Chondrocyte (in vitro differentiated cells): ENCODE measurements at regions not wholly inside any gene's neighbourhood (a gene's known extent, or its start where the extent isn't known, plus 50 kb on each side); places are given as distances from the start of the nearest gene placed in this dataset.

Experiments used
- DNase-seq: peaks from one replicate; pipeline ENCODE4 v3.0.0; 2021; ENCODE audit warnings: mixed read lengths, low spot score
- H3K27ac Mint-ChIP-seq: one replicate; pipeline ENCODE4 v1.8.0; 2021; ENCODE audit warnings: mild to moderate bottlenecking, moderate library complexity, mixed read lengths; ENCODE audit not compliant: unreplicated experiment
- H3K27me3 Mint-ChIP-seq: 2 replicates; pipeline ENCODE4 v1.8.0; 2021; ENCODE audit warnings: low read depth, mixed read lengths
- H3K36me3 Mint-ChIP-seq: 2 replicates; pipeline ENCODE4 v1.8.0; 2021; ENCODE audit warnings: low read depth, mixed read lengths
- H3K4me1 Mint-ChIP-seq: 2 replicates; pipeline ENCODE4 v1.8.0; 2021; ENCODE audit warnings: low read depth, mild to moderate bottlenecking, mixed read lengths
- H3K4me3 Mint-ChIP-seq: one replicate; pipeline ENCODE4 v1.8.0; 2021; ENCODE audit warnings: mild to moderate bottlenecking, moderate library complexity, mixed read lengths; ENCODE audit not compliant: unreplicated experiment
- H3K9me3 Mint-ChIP-seq: 2 replicates; pipeline ENCODE4 v1.8.0; 2021; ENCODE audit warnings: low read depth, mixed read lengths
- CTCF ChIP-seq: fragments of 200-600 bp; sonication (generic); IDR thresholded peaks from 2 replicates; pipeline ENCODE4 v1.5.0; 2021; ENCODE audit warnings: antibody characterized with exemption, mild to moderate bottlenecking, moderate library complexity

- DNase-seq: no peak
- no peak for TF ChIP-seq CTCF
- H3K4me1 Mint-ChIP-seq: no peaks in the 10 kb centered on the region
- H3K9me3 Mint-ChIP-seq: peaks cover 26% of the 10 kb centered on the region
- no peak overlapping the region for H3K4me3 Mint-ChIP-seq
- no peaks in the 10 kb centered on the region for H3K36me3 Mint-ChIP-seq
- peak overlapping the region; percentile 69 for H3K27ac Mint-ChIP-seq
- no peaks in the 10 kb centered on the region for H3K27me3 Mint-ChIP-seq
These were observed 793.7 kb downstream of the BRINP1 start for GRCh38 chr9:118575341-118576070.

DNA sequence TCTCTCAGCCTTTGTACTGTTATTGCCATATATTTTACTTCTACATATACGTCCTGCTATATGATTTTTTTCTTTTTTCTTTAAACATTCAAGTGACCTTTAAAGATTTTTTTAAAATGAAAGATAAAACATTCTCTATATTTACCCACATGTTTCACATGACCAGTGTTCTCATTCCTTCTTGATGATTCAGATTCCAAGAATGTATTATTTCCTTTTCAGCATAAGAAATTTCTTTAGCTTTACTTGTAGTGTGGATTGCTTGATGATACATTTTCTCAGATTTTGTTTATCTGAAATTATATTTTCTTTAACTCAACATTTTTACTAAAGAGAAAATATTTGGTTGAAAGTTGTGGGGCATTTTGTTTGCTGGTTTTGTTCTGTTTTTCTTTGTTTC is 792.1 kb downstream of the BRINP1 start:
- H3K27ac Mint-ChIP-seq: peak overlapping the region; percentile 97
- peak overlapping the region; percentile 17 for H3K4me3 Mint-ChIP-seq
- H3K4me1 Mint-ChIP-seq: no peaks in the 10 kb centered on the region
- DNase-seq: no peak
- H3K36me3 Mint-ChIP-seq: no peaks in the 10 kb centered on the region
- no peak for TF ChIP-seq CTCF
- H3K27me3 Mint-ChIP-seq: no peaks in the 10 kb centered on the region
- H3K9me3 Mint-ChIP-seq: peaks cover 26% of the 10 kb centered on the region

DNA sequence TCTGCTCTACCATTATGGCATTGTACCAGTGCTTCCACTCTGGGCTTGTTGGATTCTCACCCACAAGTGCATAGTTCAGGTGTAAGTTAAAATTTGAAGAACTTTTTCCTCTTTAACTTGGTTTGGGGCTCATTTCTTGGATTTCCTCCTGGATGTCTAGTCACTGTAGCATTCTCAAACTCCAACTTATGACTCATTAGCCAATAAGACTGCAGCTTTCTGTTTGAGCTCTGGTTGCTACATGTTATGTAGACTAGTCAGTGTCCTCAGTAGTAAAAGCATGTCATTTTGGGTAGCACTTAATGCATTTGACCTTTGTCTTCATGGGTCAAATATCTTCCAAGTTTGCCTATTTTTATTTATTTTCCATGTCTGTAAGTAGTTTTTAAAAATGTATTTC is 790.8 kb downstream of the BRINP1 start:
- no peak for DNase-seq
- TF ChIP-seq CTCF: no peak
- H3K36me3 Mint-ChIP-seq: no peaks in the 10 kb centered on the region
- H3K4me3 Mint-ChIP-seq: no peak overlapping the region
- H3K9me3 Mint-ChIP-seq: peaks cover 22% of the 10 kb centered on the region
- H3K4me1 Mint-ChIP-seq: no peaks in the 10 kb centered on the region
- H3K27ac Mint-ChIP-seq: peak overlapping the region; percentile 97
- H3K27me3 Mint-ChIP-seq: no peaks in the 10 kb centered on the region

DNA sequence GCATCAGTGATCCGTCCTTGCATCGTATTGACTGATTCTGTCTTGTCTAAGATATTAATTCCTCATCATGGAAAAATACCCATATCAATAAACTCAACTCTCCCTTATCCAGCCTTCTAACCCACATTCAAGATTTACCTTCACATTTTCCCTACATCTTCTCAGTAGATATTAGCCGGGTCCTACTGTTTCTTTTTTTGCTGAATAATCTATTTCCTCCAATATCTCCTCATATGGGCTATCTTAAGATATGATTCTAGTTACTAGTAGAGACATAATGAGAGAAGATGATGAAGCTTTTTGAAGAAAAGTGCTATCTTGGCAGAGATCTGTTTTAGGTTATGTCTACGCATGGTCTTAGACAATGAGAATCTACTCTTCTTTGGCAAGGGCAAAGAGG is 785.8 kb downstream of the BRINP1 start:
- Mint-ChIP-seq H3K4me3 (no peak overlapping the region), H3K4me1 (no peaks in the 10 kb centered on the region), H3K36me3 (peaks cover 2% of the 10 kb centered on the region), H3K27ac (no peak overlapping the region), H3K27me3 (no peaks in the 10 kb centered on the region), H3K9me3 (no peaks in the 10 kb centered on the region)
- TF ChIP-seq CTCF: no peak
- DNase-seq: no peak

DNA sequence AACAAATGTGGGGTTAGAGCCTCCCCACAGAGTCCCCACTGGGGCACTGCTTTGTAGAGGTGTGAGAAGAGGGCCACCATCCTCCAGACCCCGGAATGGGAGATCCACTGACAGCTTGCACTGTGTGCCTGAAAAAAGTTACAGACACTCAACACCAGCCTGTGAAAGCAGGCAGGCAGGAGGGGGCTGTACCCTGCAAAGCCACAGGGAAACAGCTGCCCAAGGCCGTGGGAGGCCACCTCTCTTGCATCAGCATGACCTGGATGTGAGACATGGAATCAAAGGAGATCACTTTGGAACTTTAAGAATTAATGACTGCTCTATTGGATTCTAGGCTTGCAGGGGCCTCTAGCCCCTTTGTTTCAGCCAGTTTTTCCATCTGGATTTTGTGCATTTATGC is 782.3 kb downstream of the BRINP1 start:
- Mint-ChIP-seq H3K9me3 (no peaks in the 10 kb centered on the region), H3K27me3 (no peaks in the 10 kb centered on the region), H3K36me3 (peaks cover 2% of the 10 kb centered on the region), H3K4me1 (no peaks in the 10 kb centered on the region), H3K27ac (no peak overlapping the region), H3K4me3 (no peak overlapping the region)
- TF ChIP-seq CTCF: no peak
- no peak for DNase-seq
